ENCODE measurements at regions not wholly inside any gene's neighbourhood (a gene's known extent, or its start where the extent isn't known, plus 50 kb on each side); places are given as distances from the start of the nearest gene placed in this dataset.

DNA sequence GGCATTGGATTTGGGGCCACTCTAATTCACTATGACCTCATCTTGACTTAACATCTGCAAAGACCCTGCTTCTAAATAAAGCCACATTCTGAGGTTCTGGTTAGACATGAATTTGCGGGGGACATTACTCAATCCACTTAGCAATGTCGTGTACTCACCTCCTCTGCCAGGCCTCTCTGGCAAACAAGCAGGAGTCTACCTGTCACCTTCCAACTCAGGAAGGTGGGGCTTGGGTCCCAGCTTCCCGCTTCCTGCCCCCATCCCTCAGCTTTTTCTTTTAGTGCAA lies 177.8 kb downstream of the PSMG1 start:
- TF ChIP-seq, protein P1, sequence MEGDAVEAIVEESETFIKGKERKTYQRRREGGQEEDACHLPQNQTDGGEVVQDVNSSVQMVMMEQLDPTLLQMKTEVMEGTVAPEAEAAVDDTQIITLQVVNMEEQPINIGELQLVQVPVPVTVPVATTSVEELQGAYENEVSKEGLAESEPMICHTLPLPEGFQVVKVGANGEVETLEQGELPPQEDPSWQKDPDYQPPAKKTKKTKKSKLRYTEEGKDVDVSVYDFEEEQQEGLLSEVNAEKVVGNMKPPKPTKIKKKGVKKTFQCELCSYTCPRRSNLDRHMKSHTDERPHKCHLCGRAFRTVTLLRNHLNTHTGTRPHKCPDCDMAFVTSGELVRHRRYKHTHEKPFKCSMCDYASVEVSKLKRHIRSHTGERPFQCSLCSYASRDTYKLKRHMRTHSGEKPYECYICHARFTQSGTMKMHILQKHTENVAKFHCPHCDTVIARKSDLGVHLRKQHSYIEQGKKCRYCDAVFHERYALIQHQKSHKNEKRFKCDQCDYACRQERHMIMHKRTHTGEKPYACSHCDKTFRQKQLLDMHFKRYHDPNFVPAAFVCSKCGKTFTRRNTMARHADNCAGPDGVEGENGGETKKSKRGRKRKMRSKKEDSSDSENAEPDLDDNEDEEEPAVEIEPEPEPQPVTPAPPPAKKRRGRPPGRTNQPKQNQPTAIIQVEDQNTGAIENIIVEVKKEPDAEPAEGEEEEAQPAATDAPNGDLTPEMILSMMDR (IDR thresholded peaks at IDR 0.05; ENCODE audit: low read depth, low read length, missing input control) = no peak
- TF ChIP-seq SP1 (IDR thresholded peaks at IDR 0.05) = no peak
- no peak for TF ChIP-seq RAD21 (IDR thresholded peaks at IDR 0.05)
- no peak for TF ChIP-seq JUND (IDR thresholded peaks at IDR 0.05)
- TF ChIP-seq, protein P2, sequence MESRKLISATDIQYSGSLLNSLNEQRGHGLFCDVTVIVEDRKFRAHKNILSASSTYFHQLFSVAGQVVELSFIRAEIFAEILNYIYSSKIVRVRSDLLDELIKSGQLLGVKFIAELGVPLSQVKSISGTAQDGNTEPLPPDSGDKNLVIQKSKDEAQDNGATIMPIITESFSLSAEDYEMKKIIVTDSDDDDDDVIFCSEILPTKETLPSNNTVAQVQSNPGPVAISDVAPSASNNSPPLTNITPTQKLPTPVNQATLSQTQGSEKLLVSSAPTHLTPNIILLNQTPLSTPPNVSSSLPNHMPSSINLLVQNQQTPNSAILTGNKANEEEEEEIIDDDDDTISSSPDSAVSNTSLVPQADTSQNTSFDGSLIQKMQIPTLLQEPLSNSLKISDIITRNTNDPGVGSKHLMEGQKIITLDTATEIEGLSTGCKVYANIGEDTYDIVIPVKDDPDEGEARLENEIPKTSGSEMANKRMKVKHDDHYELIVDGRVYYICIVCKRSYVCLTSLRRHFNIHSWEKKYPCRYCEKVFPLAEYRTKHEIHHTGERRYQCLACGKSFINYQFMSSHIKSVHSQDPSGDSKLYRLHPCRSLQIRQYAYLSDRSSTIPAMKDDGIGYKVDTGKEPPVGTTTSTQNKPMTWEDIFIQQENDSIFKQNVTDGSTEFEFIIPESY (IDR thresholded peaks at IDR 0.05) = no peak
- no peak for TF ChIP-seq GABPA (IDR thresholded peaks at IDR 0.05 in 1 of 2, conservative IDR thresholded peaks at IDR 0.05 in 1 of 2)
- TF ChIP-seq, protein P3, sequence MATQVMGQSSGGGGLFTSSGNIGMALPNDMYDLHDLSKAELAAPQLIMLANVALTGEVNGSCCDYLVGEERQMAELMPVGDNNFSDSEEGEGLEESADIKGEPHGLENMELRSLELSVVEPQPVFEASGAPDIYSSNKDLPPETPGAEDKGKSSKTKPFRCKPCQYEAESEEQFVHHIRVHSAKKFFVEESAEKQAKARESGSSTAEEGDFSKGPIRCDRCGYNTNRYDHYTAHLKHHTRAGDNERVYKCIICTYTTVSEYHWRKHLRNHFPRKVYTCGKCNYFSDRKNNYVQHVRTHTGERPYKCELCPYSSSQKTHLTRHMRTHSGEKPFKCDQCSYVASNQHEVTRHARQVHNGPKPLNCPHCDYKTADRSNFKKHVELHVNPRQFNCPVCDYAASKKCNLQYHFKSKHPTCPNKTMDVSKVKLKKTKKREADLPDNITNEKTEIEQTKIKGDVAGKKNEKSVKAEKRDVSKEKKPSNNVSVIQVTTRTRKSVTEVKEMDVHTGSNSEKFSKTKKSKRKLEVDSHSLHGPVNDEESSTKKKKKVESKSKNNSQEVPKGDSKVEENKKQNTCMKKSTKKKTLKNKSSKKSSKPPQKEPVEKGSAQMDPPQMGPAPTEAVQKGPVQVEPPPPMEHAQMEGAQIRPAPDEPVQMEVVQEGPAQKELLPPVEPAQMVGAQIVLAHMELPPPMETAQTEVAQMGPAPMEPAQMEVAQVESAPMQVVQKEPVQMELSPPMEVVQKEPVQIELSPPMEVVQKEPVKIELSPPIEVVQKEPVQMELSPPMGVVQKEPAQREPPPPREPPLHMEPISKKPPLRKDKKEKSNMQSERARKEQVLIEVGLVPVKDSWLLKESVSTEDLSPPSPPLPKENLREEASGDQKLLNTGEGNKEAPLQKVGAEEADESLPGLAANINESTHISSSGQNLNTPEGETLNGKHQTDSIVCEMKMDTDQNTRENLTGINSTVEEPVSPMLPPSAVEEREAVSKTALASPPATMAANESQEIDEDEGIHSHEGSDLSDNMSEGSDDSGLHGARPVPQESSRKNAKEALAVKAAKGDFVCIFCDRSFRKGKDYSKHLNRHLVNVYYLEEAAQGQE (IDR thresholded peaks at IDR 0.05) = no peak
- TF ChIP-seq FOXA2 (IDR thresholded peaks at IDR 0.05) = no peak
- TF ChIP-seq, protein P4, sequence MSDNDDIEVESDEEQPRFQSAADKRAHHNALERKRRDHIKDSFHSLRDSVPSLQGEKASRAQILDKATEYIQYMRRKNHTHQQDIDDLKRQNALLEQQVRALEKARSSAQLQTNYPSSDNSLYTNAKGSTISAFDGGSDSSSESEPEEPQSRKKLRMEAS (IDR thresholded peaks at IDR 0.05) = no peak
- TF ChIP-seq, protein P5, sequence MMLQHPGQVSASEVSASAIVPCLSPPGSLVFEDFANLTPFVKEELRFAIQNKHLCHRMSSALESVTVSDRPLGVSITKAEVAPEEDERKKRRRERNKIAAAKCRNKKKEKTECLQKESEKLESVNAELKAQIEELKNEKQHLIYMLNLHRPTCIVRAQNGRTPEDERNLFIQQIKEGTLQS (IDR thresholded peaks at IDR 0.05) = no peak
